Activated CD4-positive, alpha-beta T cell treated with anti-CD3 and anti-CD28 coated beads for 36 hours (primary cell): ENCODE measurements at regions not wholly inside any gene's neighbourhood (a gene's known extent, or its start where the extent isn't known, plus 50 kb on each side); places are given as distances from the start of the nearest gene placed in this dataset.
"Not testable (repeated sequence)": the region's sequence is repeated elsewhere in the genome, so short reads cannot be mapped to it uniquely, and the experiment has no call there.

Experiments used
- ATAC-seq: fragments of 200-7000 bp; cut with Tn5 transposase; one replicate; pipeline ENCODE4 v1.10.0; 2021; ENCODE audit warnings: mild to moderate bottlenecking, moderate library complexity
- CTCF ChIA-PET: fragments of 350-600 bp; sonication (Branson Sonifier 250); formaldehyde crosslinking; loops from one replicate; lab custom pipeline; 2021; ENCODE audit warnings: antibody characterized with exemption; lab: Charles Lee
- POLR2A ChIA-PET: fragments of 350-600 bp; sonication (Branson Sonifier 250); formaldehyde crosslinking; loops from one replicate; lab custom pipeline; 2021; ENCODE audit warnings: antibody characterized with exemption, inconsistent platforms; lab: Charles Lee
- DNase-seq: peaks from one replicate; pipeline ENCODE4 v3.0.0-alpha.2; 2020
- H3K27ac Mint-ChIP-seq: one replicate; pipeline ENCODE4 v1.8.0; 2021; ENCODE audit warnings: mixed read lengths
- H3K27me3 Mint-ChIP-seq: one replicate; pipeline ENCODE4 v1.8.0; 2021; ENCODE audit warnings: mixed read lengths
- H3K36me3 Mint-ChIP-seq: one replicate; pipeline ENCODE4 v1.8.0; 2021; ENCODE audit warnings: low read depth, mixed read lengths
- H3K4me1 Mint-ChIP-seq: one replicate; pipeline ENCODE4 v1.8.0; 2021; ENCODE audit warnings: mixed read lengths
- H3K4me3 Mint-ChIP-seq: one replicate; pipeline ENCODE4 v1.8.0; 2021; ENCODE audit warnings: mild to moderate bottlenecking, moderate library complexity, mixed read lengths
- H3K9me3 Mint-ChIP-seq: one replicate; pipeline ENCODE4 v1.8.0; 2021; ENCODE audit warnings: low read depth, mixed read lengths
- intact Hi-C, 2 experiments: fragments of 100-400 bp; cut with DNase I in 1 of 2; cut with micrococcal nuclease in 1 of 2; formaldehyde crosslinking; loops; one replicate each; pipeline versions ENCODE4 v1.14.2 to v1.15.1; 2022 to 2024; cut with DNase I, micrococcal nuclease

GRCh38 chr10:131580674-131581073, 269.2 kb upstream of the TCERG1L start:
- intact Hi-C loops = no loop called here
- CTCF ChIA-PET = no interaction called here
- H3K27me3 Mint-ChIP-seq = peaks cover 3% of the 10 kb centered on the region
- H3K27ac Mint-ChIP-seq = no peak overlapping the region
- POLR2A ChIA-PET = no interaction called here
- ATAC-seq (no peak), DNase-seq (no peak)
- no peaks in the 10 kb centered on the region for H3K36me3 Mint-ChIP-seq
- H3K4me1 Mint-ChIP-seq = no peaks in the 10 kb centered on the region
- no peaks in the 10 kb centered on the region for H3K9me3 Mint-ChIP-seq
- H3K4me3 Mint-ChIP-seq = no peak overlapping the region

GRCh38 chr10:131581547-131581946, 270.0 kb upstream of the TCERG1L start:
- H3K27me3 Mint-ChIP-seq, intact Hi-C loops, DNase-seq, H3K4me1 Mint-ChIP-seq, ATAC-seq, H3K27ac Mint-ChIP-seq, H3K9me3 Mint-ChIP-seq, H3K4me3 Mint-ChIP-seq, POLR2A ChIA-PET, CTCF ChIA-PET, H3K36me3 Mint-ChIP-seq: not testable (repeated sequence)

- ATAC-seq (no peak), DNase-seq (no peak)
These were observed 272.8 kb upstream of the TCERG1L start for GRCh38 chr10:131584287-131584686.

GRCh38 chr10:131585761-131586160, 274.2 kb upstream of the TCERG1L start:
- intact Hi-C loops = no loop called here
- H3K9me3 Mint-ChIP-seq = no peaks in the 10 kb centered on the region
- no peaks in the 10 kb centered on the region for H3K4me1 Mint-ChIP-seq
- ChIA-PET CTCF (no interaction called here), POLR2A (no interaction called here)
- no peak for DNase-seq
- peaks cover 5% of the 10 kb centered on the region for H3K27me3 Mint-ChIP-seq
- H3K27ac Mint-ChIP-seq = no peak overlapping the region
- no peak for ATAC-seq
- H3K4me3 Mint-ChIP-seq = no peak overlapping the region
- no peaks in the 10 kb centered on the region for H3K36me3 Mint-ChIP-seq

More at GRCh38 chr10:131584287-131584686, 272.8 kb upstream of the TCERG1L start:
- Mint-ChIP-seq H3K27ac (no peak overlapping the region), H3K36me3 (no peaks in the 10 kb centered on the region), H3K27me3 (peaks cover 5% of the 10 kb centered on the region), H3K4me1 (no peaks in the 10 kb centered on the region), H3K9me3 (no peaks in the 10 kb centered on the region), H3K4me3 (no peak overlapping the region)
- intact Hi-C loops = no loop called here
- POLR2A ChIA-PET = no interaction called here
- CTCF ChIA-PET = no interaction called here

- POLR2A ChIA-PET = interaction anchor here (0.5 kb wide), 1 partner anchor 30 kb away, joined by 3 read pairs; no protein-coding TSS in a partner anchor
- CTCF ChIA-PET = no interaction called here
- peaks cover 5% of the 10 kb centered on the region for H3K27me3 Mint-ChIP-seq
- no peaks in the 10 kb centered on the region for H3K36me3 Mint-ChIP-seq
- intact Hi-C loops = no loop called here
- DNase-seq = no peak
- no peaks in the 10 kb centered on the region for H3K4me1 Mint-ChIP-seq
- no peak for ATAC-seq
- H3K4me3 Mint-ChIP-seq = no peak overlapping the region
- H3K27ac Mint-ChIP-seq = no peak overlapping the region
- no peaks in the 10 kb centered on the region for H3K9me3 Mint-ChIP-seq
These were observed 275.4 kb upstream of the TCERG1L start for GRCh38 chr10:131586958-131587357.

GRCh38 chr10:131587976-131588680, 276.6 kb upstream of the TCERG1L start:
- Mint-ChIP-seq H3K4me1 (no peaks in the 10 kb centered on the region), H3K27me3 (peaks cover 5% of the 10 kb centered on the region), H3K9me3 (no peaks in the 10 kb centered on the region), H3K36me3 (no peaks in the 10 kb centered on the region), H3K27ac (no peak overlapping the region), H3K4me3 (no peak overlapping the region)
- POLR2A ChIA-PET = no interaction called here
- intact Hi-C loops = no loop called here
- CTCF ChIA-PET = no interaction called here
- DNase-seq (no peak), ATAC-seq (no peak)

- CTCF ChIA-PET = interaction anchor here (0.7 kb wide), 1 partner anchor 816 kb away, joined by 6 read pairs; no protein-coding TSS in a partner anchor
- intact Hi-C loops = no loop called here
- Mint-ChIP-seq H3K36me3 (no peaks in the 10 kb centered on the region), H3K27me3 (peaks cover 5% of the 10 kb centered on the region), H3K27ac (no peak overlapping the region), H3K4me3 (no peak overlapping the region), H3K4me1 (no peaks in the 10 kb centered on the region), H3K9me3 (no peaks in the 10 kb centered on the region)
- POLR2A ChIA-PET = no interaction called here
- ATAC-seq (no peak), DNase-seq (no peak)
These were observed 277.2 kb upstream of the TCERG1L start for GRCh38 chr10:131588704-131589220.

GRCh38 chr10:131590567-131590966, 279.0 kb upstream of the TCERG1L start:
- POLR2A ChIA-PET = no interaction called here
- no peaks in the 10 kb centered on the region for H3K9me3 Mint-ChIP-seq
- peaks cover 3% of the 10 kb centered on the region for H3K27me3 Mint-ChIP-seq
- no peak overlapping the region for H3K4me3 Mint-ChIP-seq
- DNase-seq (no peak), ATAC-seq (no peak)
- CTCF ChIA-PET = no interaction called here
- H3K4me1 Mint-ChIP-seq = no peaks in the 10 kb centered on the region
- no peaks in the 10 kb centered on the region for H3K36me3 Mint-ChIP-seq
- no peak overlapping the region for H3K27ac Mint-ChIP-seq
- intact Hi-C loops = no loop called here

GRCh38 chr10:131591936-131592335, 280.4 kb upstream of the TCERG1L start:
- no peaks in the 10 kb centered on the region for H3K36me3 Mint-ChIP-seq
- H3K4me3 Mint-ChIP-seq = no peak overlapping the region
- DNase-seq (no peak), ATAC-seq (no peak)
- H3K4me1 Mint-ChIP-seq = no peaks in the 10 kb centered on the region
- no peaks in the 10 kb centered on the region for H3K9me3 Mint-ChIP-seq
- intact Hi-C loops = no loop called here
- ChIA-PET CTCF (no interaction called here), POLR2A (no interaction called here)
- no peak overlapping the region for H3K27ac Mint-ChIP-seq
- no peaks in the 10 kb centered on the region for H3K27me3 Mint-ChIP-seq

- no peak overlapping the region for H3K27ac Mint-ChIP-seq
- no peaks in the 10 kb centered on the region for H3K36me3 Mint-ChIP-seq
- no peak for ATAC-seq
- peaks cover 5% of the 10 kb centered on the region for H3K27me3 Mint-ChIP-seq
- H3K4me1 Mint-ChIP-seq = no peaks in the 10 kb centered on the region
- no peak overlapping the region for H3K4me3 Mint-ChIP-seq
- CTCF ChIA-PET = no interaction called here
- intact Hi-C loops = no loop called here
- POLR2A ChIA-PET = no interaction called here
- H3K9me3 Mint-ChIP-seq = peaks cover 10% of the 10 kb centered on the region
- DNase-seq = no peak
These were observed 291.6 kb upstream of the PPP2R2D start for GRCh38 chr10:131609176-131609575.

- no peak overlapping the region for H3K27ac Mint-ChIP-seq
- no peaks in the 10 kb centered on the region for H3K36me3 Mint-ChIP-seq
- POLR2A ChIA-PET = no interaction called here
- peaks cover 17% of the 10 kb centered on the region for H3K27me3 Mint-ChIP-seq
- no peak overlapping the region for H3K4me3 Mint-ChIP-seq
- no peak for DNase-seq
- no peaks in the 10 kb centered on the region for H3K4me1 Mint-ChIP-seq
- H3K9me3 Mint-ChIP-seq = peaks cover 3% of the 10 kb centered on the region
- intact Hi-C loops = no loop called here
- ATAC-seq = no peak
- CTCF ChIA-PET = no interaction called here
These were observed 285.7 kb upstream of the PPP2R2D start for GRCh38 chr10:131615150-131615549.

- peaks cover 17% of the 10 kb centered on the region for H3K27me3 Mint-ChIP-seq
- no peak overlapping the region for H3K27ac Mint-ChIP-seq
- ChIA-PET POLR2A (interaction anchor here (0.9 kb wide), 1 partner anchor 30 kb away, joined by 3 read pairs; no protein-coding TSS in a partner anchor), CTCF (no interaction called here)
- H3K4me1 Mint-ChIP-seq = no peaks in the 10 kb centered on the region
- intact Hi-C loops = no loop called here
- ATAC-seq (no peak), DNase-seq (no peak)
- H3K4me3 Mint-ChIP-seq = no peak overlapping the region
- no peaks in the 10 kb centered on the region for H3K36me3 Mint-ChIP-seq
- H3K9me3 Mint-ChIP-seq = peaks cover 3% of the 10 kb centered on the region
These were observed 284.8 kb upstream of the PPP2R2D start for GRCh38 chr10:131616040-131616439.
